Uterus (tissue), 2 donors: ENCODE measurements at regions not wholly inside any gene's neighbourhood (a gene's known extent, or its start where the extent isn't known, plus 50 kb on each side); places are given as distances from the start of the nearest gene placed in this dataset.
"Not testable (repeated sequence)": the region's sequence is repeated elsewhere in the genome, so short reads cannot be mapped to it uniquely, and the experiment has no call there.

Source experiments
- POLR2A ChIP-seq, 2 donors: fragments of 450-650 bp; IDR thresholded peaks; one replicate each; pipeline ENCODE4 v1.6.1; 2016; ENCODE audit warnings: antibody characterized with exemption in 2 of 2, mild to moderate bottlenecking in 1 of 2, moderate library complexity in 1 of 2
- TF ChIP-seq, protein P1 (sequence below), 4 experiments: fragments of 200-600 bp in 2 of 4; fragments of 450-650 bp in 2 of 4; sonication (generic) in 2 of 4; IDR thresholded peaks; one replicate each; pipeline ENCODE4 v1.5.1; 2016 to 2019; ENCODE audit warnings: antibody characterized with exemption in 4 of 4, mild to moderate bottlenecking in 2 of 4, moderate library complexity in 1 of 4

DNA sequence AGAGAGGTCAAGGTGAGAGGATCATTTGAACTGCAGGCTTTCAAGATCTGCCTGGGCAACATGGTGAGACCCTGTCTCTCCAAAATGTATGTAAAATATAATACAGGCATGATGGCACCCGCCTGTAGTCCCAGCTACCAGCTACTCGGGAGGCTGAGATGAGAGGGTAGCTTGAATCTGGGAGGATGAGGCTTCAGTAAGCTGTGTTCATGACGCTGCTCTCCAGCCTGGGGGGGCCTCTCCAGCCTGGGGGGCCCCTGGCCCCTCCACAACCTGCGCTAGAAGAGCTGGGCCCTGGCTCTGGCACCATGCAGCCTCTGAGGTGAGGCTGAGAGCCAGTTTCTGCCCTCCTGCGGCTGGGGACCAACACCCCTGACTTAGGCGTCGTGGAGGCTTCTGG, 85.3 kb downstream of the POTEH start:
- TF ChIP-seq, protein P1, sequence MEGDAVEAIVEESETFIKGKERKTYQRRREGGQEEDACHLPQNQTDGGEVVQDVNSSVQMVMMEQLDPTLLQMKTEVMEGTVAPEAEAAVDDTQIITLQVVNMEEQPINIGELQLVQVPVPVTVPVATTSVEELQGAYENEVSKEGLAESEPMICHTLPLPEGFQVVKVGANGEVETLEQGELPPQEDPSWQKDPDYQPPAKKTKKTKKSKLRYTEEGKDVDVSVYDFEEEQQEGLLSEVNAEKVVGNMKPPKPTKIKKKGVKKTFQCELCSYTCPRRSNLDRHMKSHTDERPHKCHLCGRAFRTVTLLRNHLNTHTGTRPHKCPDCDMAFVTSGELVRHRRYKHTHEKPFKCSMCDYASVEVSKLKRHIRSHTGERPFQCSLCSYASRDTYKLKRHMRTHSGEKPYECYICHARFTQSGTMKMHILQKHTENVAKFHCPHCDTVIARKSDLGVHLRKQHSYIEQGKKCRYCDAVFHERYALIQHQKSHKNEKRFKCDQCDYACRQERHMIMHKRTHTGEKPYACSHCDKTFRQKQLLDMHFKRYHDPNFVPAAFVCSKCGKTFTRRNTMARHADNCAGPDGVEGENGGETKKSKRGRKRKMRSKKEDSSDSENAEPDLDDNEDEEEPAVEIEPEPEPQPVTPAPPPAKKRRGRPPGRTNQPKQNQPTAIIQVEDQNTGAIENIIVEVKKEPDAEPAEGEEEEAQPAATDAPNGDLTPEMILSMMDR (IDR thresholded peaks at IDR 0.05), result not testable (repeated sequence)
- TF ChIP-seq POLR2A (IDR thresholded peaks at IDR 0.05), result not testable (repeated sequence)
